ENCODE measurements at regions not wholly inside any gene's neighbourhood (a gene's known extent, or its start where the extent isn't known, plus 50 kb on each side); places are given as distances from the start of the nearest gene placed in this dataset.

DNA sequence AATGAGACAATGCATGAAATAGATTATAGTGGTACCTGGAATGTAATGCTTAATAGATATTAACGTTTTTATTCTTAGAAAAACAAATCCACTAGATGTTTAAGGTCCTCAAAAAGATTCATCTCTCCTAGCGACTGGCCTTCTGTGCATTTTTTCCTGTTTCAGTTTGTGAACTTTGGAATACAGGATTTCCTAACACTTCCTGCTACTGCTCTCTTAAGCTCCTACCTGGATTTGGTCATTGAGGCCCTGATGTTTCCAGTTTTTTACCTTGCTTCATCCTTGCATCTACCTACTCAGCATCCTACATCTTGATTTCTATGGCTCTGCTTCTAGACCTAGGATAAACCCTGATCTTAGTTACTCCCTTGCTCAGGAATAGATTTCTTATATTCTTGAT lies 188.4 kb downstream of the ABCC12 start:
- DNase-seq: no peak

DNA sequence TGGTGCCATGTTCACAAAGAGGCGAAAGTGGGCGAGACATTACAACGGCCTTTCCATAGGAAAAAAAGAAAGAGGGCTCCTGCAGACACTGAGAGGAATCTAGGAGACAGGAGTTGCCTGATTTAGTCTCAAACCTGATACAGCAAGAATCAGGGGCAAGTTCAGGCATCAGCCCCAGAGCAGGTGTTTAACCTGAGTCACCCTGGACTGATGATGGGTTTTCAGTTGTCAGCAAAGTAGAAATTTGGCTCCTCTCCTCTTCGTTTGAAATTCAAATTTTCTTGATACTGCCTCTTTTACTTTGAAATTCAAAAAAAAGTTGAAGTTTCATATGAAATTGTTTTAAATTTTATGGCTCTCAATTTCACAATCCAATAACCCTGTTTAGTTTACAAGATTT lies 189.5 kb downstream of the ABCC12 start:
- no peak for DNase-seq

DNA sequence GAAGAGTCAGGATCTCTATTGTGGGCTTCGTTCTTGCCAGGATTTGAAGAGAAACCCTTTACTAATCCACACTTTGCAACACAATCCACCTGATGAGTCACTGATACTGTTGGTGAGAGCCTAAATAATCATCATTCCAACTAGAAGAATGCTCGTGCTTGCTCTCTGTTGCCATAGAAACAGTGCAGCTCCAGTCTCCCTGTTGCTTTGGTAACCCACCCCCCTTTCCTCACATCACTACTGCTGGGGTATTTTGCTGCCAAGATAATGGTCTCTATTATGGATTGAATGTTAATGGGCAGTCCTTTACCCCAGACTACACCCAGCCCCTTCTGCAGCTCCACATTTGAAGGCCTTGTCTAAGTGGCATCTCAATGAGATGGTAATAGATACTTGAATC lies 190.4 kb downstream of the ABCC12 start:
- no peak for DNase-seq

DNA sequence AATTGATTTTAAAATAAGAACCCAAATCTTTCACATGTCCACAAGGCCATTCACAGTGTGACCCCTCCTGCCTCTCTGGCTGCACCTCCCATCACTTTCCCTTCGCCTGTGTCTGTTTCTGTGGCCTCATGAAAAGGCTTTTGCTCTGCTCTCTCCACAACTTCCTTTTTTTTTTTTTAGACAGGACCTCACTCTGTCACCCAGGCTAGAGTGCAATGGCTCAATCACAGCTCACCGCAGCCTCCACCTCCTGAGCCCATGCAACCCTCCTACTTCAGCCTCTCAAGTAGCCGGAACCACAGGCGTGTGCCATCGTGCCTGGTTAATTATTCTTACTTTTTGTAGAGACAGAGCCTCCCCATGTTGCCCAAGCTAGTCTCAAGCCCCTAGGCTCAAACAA lies 197.1 kb downstream of the ABCC12 start:
- DNase-seq: no peak

DNA sequence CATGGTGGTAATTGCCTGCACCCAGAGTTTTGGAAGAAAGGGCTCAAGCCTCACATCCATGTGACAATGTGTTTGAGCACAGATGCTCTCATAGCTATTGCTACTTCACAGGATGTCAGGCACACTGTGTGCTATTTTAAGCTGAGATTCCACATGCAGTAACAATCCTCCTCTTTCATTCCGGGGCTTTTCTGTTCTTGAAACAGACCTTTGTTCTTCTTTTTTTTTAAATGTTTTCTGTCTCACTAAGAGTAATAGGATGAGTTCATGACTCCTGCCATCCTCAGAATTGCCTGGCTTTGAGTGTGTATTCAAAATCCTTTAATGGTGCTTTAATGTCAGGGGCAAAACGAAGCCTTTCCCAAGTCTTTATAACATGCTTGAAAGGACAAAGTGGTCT lies 198.9 kb downstream of the ABCC12 start:
- DNase-seq: no peak

DNA sequence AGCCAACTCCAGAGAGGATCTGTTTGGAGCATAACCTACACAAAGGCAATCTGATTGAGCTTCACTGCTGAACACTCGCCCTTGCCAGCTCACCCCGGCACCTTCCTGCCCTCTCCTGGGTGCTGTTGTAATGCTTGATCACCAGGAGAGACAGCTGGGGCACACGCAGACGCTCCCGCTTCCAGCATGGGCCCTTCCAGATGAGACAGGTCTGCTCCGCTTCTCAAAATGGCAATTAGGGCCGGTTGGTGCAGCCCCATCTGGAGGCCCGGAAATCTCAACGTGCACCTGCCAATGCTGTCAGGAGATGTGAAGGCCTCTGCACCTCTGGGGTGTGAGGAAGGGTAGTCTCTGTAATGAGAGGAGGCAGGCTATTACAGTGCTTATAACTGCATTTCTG lies 206.1 kb downstream of the ABCC12 start:
- no peak for DNase-seq

DNA sequence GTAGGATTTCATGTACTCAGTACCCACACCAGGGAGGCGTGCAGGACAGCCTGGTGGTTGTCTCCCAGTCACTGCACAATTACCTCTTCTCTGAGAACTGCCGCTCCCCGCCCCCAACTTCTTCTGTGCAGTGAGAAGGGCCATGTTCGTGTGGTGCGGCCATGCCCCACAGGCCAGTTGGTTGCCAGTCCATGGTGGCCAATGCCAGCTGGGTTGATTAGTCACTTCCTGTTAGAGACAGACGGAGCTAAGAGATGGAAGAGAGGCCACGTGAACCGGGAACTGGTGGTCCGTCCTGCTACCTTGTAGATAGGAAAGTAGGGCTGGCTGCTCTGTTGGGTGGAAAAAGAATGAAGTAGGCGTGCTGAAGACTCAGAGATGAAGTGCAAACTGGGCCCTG lies 206.5 kb downstream of the ABCC12 start:
- no peak for DNase-seq

DNA sequence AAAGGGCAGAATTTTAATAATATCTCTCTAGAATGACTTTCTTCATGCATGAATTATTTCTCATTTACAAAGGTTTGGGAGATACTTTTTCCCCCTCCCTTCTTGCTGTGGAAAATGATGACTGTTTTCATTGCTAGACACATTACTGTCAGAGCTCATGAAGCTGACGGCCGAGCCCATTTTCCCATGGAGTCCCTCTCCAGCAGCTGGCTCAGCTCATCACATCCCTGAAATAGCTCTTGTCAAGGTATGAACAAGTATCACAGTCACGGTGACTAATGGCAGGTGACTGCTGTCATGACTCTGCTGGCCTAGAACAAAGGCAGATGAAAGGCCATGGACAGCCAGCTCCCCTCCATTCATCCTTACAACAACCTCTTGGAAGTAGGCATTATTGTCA lies 208.1 kb downstream of the ABCC12 start:
- no peak for DNase-seq

DNA sequence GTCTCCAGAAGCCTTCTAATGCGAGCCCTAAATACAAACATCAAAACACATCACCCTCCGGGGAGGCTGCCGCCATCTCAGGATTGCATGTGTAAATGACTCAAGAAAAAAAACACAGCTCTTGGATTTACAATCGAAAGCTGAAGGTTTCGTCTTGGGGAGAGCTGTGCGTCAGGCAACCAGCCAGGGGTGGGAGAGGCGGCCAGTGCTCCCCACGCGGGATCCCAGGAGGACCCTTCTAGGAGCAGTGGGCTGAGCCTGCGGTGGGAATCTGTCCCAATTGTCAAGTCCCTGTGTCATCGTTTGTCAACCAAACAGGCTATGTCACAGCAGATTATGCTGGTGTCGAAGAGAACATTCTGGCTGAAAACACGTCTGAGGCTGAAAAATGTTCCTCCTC lies 209.7 kb downstream of the ABCC12 start:
- no peak for DNase-seq

DNA sequence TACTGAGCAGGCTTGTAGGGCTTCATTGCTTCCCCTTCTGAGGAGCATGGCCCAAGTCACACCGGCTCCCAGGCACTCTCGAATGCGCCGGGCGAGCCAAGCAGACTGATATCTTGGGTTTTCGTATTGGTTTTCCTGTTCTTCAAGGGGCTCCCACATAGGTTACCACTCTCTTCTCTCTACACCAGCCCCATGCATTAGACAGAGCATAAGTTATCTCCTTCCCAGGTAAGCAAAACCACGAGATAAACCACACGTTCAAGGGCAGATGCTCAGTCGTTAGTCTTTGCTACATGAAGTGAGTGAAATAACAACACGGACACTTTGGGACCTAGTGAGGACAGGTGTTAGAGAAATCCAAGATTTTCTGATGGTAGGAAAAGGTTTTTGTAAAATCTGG lies 211.2 kb downstream of the ABCC12 start:
- DNase-seq: no peak

DNA sequence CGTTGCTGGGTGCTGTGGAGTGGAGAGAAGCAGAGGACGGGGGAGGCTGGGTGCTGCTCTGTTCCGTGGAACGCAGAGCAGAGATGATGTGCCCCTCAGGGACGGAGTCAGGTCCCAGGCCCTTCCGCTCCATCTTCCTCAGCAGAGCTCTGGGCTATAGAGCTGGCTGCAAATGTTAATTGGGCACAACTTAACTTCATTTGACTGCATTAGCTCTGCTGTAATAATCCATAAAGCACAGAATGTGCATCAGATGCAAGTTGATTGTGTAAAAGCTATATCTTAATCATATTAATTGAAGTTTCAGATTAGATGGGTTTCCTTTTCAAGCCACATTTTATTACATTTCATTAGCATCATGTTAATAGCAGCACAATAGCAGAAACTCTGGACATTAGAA lies 212.6 kb downstream of the ABCC12 start:
- DNase-seq: no peak

DNA sequence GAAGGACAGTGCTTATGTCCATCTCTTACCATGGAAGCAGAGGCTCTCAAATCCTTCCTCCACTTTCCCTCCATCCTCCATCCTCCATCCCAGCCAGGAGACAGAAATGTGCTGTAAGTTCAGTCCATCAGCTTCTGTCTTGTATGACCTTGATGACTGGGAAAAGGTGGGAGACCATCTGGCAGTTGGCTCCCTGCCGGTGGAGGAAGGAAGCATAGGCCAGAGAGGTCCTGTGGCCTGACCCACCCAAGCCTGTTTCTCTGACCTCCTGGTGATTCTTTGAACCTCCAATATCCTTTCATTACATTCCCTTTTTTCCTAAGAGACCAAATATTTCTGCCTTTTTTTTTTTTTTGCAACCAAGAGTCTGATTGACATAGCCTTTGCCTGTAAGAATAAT lies 215.3 kb downstream of the ABCC12 start:
- DNase-seq: no peak

DNA sequence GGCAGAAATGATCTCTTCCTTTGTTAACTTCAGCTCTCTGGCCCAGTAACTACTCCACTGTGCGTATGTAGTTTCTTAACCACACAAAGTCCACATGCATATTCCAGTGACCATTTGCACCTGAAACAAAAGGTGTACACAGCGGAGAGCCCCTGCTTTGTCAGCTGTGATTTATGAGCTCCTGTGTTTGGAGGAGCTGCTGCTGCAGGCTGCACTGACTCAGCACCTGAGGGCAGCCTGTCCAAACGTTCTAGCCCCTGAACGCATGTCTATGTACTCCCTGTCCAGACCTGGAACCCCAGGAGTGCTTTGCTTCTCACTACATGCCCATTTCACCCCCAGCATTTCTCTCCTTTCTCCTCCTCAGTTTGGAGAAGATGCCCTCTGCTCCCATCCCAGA lies 216.1 kb downstream of the ABCC12 start:
- no peak for DNase-seq

DNA sequence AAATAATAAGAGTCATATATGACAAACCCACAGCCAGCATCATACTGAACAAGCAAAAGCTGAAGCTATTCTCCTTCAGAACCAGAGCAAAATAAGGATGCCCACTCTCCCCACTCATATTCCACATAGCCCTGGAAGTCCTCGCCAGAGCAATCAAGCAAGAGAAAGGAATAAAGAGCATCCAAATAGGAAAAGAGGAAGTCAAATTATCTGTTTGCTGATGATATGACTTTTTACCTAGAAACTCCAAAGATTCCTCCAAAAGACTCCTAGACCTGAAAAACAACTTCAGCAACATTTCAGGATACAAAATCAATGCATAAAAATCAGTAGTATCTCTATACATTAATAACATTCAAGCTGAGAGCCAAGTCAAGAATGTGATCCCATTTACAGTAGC lies 217.5 kb downstream of the ABCC12 start:
- DNase-seq: no peak

DNA sequence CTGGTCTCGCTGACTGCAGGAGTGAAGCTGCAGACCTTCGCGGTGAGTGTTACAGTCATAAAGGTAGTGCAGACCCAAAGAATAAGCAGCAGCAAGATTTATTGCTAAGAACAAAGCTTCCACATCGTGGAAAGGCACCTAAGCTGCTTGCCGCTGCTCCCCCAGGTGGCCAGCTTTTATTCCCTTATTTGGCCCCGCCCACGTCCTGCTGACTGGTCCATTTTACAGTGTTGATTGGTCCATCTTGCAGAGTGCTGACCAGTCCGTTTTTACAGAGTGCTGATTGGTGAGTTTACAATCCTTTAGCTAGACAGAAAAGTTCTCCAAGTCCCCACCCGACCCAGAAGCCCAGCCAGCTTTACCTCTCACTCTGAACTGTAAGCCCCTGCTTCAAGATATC lies 227.8 kb downstream of the ABCC12 start:
- no peak for DNase-seq

DNA sequence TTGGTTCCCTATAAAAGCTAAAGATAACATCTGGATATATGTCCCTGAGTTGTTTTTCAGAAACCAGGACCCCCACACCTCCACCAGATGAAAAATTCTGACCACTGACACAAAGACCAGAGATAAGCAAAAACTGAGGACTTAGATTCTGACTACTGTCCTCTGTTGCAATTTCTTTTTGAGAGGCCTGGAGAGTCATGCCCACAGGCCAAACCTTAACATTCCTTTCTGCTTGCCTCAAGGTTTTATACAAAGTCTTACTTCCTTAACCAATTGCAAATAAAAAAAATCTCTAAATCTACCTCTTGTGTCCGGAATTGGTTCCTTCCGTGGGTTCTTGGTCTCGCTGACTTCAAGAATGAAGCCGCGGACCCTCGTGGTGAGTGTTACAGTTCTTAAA lies 228.5 kb downstream of the ABCC12 start:
- no peak for DNase-seq

DNA sequence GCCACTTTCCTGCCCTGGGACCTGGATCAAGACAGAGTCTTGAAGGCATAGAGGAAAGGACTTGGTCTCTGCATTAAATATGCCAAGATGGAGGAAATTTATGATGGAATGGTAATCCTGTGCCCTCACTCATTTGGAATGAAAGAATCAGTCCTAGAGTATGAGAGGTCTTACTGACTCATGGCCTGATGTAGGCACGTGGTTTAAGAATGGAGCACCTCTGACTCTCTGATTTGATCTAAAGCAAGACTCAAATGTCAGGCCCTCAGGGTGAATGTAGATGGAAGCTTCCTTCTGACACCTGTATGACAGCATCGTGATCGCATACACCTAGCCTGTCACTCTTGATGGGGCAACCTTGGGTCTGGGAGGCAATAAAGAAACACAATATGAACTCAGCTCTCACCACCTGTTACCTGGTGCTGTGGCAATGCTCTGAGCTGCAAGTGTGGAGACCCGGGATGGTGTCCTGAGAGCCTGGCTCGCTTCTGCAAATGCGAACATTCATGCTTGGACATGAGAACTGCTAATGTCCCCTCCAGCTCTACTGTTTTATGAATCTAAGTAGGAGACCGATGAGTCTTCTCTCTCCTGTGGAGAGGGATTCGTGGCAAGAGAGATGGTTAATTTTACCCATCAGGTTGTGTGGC lies 229.9 kb downstream of the ABCC12 start:
- no peak for DNase-seq

DNA sequence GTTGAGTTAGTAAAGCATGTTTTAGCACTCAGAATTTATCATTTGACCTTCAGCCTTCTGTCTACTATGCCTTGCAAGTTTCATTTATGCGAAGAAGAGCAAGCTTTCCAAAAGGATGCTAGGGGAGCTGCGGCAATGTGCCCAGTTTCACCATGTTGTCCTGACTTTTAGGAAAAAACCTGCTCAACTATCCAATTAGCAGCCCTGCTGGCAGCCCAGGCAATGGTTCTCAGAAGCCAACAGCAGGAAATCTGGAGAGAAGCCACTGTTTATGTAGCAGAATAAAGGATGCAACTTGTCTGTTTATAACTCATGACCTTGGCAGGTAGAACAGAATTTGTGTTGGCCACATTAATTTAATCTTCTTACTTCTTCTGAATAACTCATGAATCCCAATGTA lies 230.8 kb downstream of the ABCC12 start:
- DNase-seq: no peak

DNA sequence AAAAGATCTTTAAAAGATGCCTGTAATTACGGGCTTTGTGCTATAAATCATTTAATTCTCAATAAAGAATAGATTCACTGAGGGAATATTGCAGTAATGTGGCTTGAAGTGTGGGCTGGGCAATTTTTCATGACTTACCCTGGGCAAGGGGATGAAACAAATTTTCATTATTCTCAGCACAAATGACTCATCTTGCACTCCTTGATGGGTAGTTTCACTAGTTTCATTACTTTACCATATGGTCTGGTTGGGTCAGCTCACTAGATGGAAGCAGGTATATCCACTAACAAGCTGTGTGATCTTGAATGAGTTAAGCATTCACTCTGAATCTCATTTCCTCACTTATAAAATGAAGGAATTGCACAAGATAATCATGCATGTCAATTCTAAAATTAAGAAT lies 234.3 kb downstream of the ABCC12 start:
- no peak for DNase-seq

DNA sequence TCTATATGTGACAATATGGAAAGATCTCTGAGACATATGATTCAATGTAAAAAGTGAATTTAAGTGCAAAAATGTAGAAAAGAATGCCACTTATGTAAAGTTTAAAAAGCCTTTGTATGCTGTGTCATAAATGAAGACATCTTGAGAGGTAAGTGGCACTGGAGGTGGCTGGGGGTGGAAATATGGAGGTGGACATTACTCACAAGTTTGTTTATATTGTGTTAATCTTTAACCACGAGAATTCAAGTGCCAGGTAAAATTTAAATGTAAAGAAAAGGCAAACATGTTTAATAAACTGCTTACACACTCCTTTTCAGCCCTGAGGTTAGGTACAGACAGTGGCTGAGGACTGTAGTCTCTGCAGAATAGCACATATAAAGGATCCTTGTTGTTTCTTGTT lies 235.1 kb downstream of the ABCC12 start:
- no peak for DNase-seq

DNA sequence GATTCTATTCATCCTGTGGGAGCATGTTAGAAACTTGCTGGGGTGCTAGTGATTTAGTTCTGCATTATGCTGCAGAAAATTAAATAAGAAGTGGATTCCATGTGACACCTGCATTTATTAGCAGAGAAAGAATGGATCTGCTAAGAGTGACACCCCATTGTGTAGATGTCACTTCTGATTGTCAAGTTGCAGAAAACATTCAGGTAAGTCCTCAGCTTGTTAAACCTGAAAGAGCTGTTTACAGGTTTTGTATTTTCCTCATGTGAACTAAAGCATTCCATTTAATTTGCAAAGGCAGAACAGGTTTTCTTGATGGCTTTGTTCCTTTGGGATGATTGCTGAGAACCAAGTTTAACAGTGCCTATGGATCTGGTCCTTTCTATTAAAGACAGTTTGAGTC lies 238.7 kb downstream of the ABCC12 start:
- DNase-seq: no peak

DNA sequence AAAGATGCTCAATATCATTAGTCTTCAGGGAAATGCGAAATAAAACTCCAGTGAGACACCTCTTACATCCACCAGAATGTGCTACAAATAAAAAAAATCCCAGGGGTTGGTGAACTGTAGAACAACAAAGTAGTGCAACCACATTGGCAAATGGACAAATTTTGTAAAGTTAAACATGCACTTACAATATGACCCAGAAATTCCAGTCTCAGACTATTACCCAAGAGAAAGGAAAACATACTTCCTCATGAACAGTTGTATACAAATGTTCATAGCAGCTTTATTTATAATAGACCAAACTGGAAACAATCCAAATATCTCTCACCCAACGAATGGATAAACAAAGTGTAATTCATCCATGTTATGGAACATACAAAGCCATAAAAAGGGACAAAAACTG lies 239.5 kb downstream of the ABCC12 start:
- DNase-seq: no peak

DNA sequence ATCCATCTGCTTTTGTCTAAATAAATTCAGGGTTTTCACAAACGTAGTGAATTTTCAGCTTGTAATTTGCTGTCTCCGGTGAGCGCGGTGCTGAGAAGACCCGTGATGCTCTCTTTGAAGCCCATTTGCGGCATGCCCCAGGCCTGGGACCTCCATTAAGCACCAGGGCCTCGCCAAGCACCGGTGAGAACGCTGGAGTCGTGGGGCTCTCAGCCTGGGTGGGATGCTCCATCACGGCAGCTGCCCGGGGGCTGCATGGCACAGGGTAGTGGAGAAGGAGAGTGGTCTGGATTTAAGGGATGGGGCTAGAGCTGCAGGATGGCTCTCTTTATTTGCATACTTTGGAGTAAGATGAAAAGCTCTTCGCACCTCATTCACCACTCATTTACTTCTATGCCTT lies 248.7 kb downstream of the ABCC12 start:
- no peak for DNase-seq

DNA sequence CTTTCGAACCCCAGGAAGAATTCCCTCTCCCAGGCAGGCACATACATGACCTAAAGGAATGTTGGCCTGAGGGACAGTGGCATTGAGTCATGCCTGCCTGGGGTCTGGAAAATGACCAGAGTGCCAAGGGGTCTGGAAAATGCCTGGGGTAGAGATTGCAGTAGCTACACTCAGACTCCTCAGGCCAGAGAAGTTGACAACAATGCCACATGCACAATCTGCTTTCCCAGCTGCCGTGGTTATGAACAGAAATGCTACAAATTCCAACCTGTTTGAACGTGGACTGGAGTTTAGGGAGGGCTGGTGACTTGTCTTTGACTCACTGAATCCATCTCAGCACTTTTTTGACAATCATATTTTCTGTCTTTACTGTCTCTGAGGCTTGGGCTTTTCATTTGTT lies 250.0 kb downstream of the ABCC12 start:
- no peak for DNase-seq

DNA sequence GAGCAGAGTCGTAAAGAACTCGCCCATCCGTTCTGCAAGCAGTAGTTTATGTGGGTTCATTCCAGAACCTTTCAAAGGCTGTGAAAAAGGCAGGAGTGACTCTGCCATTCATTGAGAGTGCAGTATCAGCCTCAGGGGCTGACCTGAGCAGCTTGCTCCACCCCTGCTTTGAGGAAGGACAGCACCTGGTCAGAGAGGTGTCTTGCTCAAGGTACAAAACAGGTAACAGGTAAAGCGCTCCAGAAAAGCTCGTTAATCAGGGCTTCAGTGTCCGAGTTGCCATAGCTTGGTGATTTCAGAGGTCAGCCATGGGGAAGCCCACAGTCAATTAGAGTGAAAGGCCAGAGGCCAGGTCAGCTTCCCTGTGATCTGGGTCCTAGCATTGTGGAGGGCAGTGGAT lies 251.1 kb downstream of the ABCC12 start:
- no peak for DNase-seq

DNA sequence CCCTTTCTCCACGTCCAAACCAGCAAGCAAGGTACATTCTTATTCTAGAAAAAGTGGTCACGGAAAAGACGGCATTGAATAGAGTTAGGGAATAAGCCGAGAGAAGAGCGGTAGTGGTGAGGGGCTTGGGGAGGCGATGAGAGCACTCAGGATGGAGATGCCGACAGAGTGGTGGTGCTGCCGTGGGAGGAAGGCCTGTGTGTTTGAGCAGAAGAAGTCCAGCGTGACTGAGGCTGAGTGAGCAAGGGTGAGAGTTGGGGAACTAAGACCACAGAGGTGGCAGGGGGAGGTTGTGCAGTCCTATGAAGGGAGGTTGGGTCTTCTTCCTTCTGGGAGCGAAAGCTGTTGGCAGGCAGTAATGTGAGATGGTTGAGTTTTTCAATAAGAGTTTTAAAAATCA lies 252.3 kb downstream of the ABCC12 start:
- no peak for DNase-seq

Data from midbrain (tissue), 1 donor.